DND-41 (cell line): ENCODE measurements at regions not wholly inside any gene's neighbourhood (a gene's known extent, or its start where the extent isn't known, plus 50 kb on each side); places are given as distances from the start of the nearest gene placed in this dataset.
"Not testable (repeated sequence)": the region's sequence is repeated elsewhere in the genome, so short reads cannot be mapped to it uniquely, and the experiment has no call there.

Experiments used
- ATAC-seq: fragments of 200-7000 bp; cut with Tn5 transposase; 3 replicates; pipeline ENCODE4 v1.9.1; 2021; ENCODE audit warnings: low read depth; ENCODE audit not compliant: insufficient read depth
- DNase-seq: peaks from one replicate; pipeline ENCODE4 v3.0.0-alpha.2; 2020
- H2AFZ ChIP-seq: 2 replicates; pipeline ENCODE4 v1.6.0; 2012; ENCODE audit warnings: low read depth, low read length
- H3K27ac ChIP-seq: 2 replicates; pipeline ENCODE4 v1.5.1; 2012; ENCODE audit warnings: low read length, inconsistent platforms
- H3K27me3 ChIP-seq: fragments of 200-600 bp; sonication (generic); 2 replicates; pipeline ENCODE4 v1.6.0; 2012; ENCODE audit warnings: low read length, mild to moderate bottlenecking, inconsistent platforms; ENCODE audit not compliant: insufficient read depth, poor library complexity
- H3K36me3 ChIP-seq: 2 replicates; pipeline ENCODE4 v1.5.1; 2012; ENCODE audit warnings: low read length, inconsistent platforms; ENCODE audit not compliant: insufficient read depth
- H3K4me1 ChIP-seq: 2 replicates; pipeline ENCODE4 v1.5.1; 2012; ENCODE audit warnings: mild to moderate bottlenecking, low read length; ENCODE audit not compliant: insufficient read depth
- H3K4me2 ChIP-seq: 2 replicates; pipeline ENCODE4 v1.6.0; 2012; ENCODE audit warnings: mild to moderate bottlenecking, moderate library complexity, low read length, inconsistent platforms; ENCODE audit not compliant: insufficient read depth
- H3K4me3 ChIP-seq, 2 experiments: fragments of 200-600 bp in 1 of 2; shearing (Covaris generic) in 1 of 2; 2 replicates each; pipeline ENCODE4 v1.5.1; 2012 to 2016; ENCODE audit warnings: inconsistent platforms in 2 of 2, low read length in 2 of 2, mild to moderate bottlenecking in 2 of 2, low read depth in 1 of 2, moderate library complexity in 1 of 2
- H3K79me2 ChIP-seq: 2 replicates; pipeline ENCODE4 v1.6.0; 2012; ENCODE audit warnings: low read length, inconsistent platforms; ENCODE audit not compliant: insufficient read depth
- H3K9ac ChIP-seq: 2 replicates; pipeline ENCODE4 v1.6.0; 2012; ENCODE audit warnings: low read depth, mild to moderate bottlenecking, inconsistent platforms, low read length, moderate library complexity
- H3K9me3 ChIP-seq: 2 replicates; pipeline ENCODE4 v1.5.1; 2012; ENCODE audit warnings: low read length, moderate library complexity, mild to moderate bottlenecking, inconsistent platforms; ENCODE audit not compliant: insufficient read depth, severe bottlenecking
- H4K20me1 ChIP-seq: 2 replicates; pipeline ENCODE4 v1.6.0; 2012; ENCODE audit warnings: low read length; ENCODE audit not compliant: insufficient read depth
- EZH2 ChIP-seq: IDR thresholded peaks from 3 replicates; pipeline ENCODE4 v1.6.1; 2012; ENCODE audit warnings: borderline replicate concordance, low read depth, mild to moderate bottlenecking, moderate library complexity, low read length, inconsistent platforms; ENCODE audit not compliant: severe bottlenecking
- TF ChIP-seq, protein P1 (sequence below): IDR thresholded peaks from 2 replicates; pipeline ENCODE4 v1.5.1; 2012; ENCODE audit warnings: borderline replicate concordance, low read length, moderate library complexity, mild to moderate bottlenecking; ENCODE audit not compliant: poor library complexity, severe bottlenecking; ENCODE audit errors: extremely low read depth

DNA sequence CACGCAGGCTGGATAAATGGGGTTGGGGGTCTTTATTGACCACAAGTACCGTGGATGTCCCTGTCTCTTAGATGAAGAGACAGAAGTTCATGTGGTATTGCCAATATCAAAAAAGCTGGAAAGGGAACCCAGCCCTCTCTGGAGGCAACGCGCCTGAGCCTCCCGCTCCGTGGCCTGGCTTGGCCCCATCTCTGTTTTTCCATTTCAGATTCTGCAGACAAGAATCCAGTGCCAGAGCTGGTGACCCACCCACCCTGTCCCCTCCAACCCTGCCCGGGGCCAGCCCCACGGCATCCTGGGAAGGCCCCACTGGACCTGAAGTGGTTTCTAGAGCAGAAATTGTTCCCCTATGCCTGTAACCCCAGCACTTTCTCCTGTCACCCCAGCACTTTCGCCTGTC lies 57.7 kb downstream of the PTPRS start:
- Histone ChIP-seq H3K9ac (no peak overlapping the region), H3K4me2 (no peak overlapping the region), H3K4me1 (no peaks in the 10 kb centered on the region), H3K4me3 (no peak overlapping the region), H3K79me2 (no peaks in the 10 kb centered on the region), H4K20me1 (peaks cover 3% of the 10 kb centered on the region), H3K27ac (no peak overlapping the region), H3K9me3 (no peaks in the 10 kb centered on the region), H3K27me3 (peaks cover 7% of the 10 kb centered on the region), H2AFZ (no peak overlapping the region), H3K36me3 (no peaks in the 10 kb centered on the region)
- TF ChIP-seq, protein P1, sequence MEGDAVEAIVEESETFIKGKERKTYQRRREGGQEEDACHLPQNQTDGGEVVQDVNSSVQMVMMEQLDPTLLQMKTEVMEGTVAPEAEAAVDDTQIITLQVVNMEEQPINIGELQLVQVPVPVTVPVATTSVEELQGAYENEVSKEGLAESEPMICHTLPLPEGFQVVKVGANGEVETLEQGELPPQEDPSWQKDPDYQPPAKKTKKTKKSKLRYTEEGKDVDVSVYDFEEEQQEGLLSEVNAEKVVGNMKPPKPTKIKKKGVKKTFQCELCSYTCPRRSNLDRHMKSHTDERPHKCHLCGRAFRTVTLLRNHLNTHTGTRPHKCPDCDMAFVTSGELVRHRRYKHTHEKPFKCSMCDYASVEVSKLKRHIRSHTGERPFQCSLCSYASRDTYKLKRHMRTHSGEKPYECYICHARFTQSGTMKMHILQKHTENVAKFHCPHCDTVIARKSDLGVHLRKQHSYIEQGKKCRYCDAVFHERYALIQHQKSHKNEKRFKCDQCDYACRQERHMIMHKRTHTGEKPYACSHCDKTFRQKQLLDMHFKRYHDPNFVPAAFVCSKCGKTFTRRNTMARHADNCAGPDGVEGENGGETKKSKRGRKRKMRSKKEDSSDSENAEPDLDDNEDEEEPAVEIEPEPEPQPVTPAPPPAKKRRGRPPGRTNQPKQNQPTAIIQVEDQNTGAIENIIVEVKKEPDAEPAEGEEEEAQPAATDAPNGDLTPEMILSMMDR = no peak
- no peak for TF ChIP-seq EZH2
- DNase-seq (no peak), ATAC-seq (no peak)

DNA sequence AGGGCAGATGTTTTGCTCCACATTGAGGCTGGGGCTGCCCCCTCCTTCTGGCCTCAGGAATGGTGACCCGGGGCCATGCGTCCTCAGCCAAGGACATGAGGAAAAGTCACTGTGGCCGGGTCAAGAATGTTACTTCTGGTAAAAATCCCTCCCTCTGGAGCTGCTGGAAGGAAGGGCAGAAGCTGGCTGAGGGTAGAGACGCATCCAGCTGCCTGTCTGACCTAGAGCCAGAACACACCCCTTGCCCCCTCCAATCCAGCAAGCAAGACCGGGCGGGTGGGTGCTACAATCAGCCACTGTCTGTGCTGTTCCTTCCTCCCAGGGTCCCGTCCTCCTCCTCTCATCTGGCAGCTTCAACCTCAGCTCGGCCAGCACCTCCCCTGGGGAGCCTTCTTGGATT lies 59.0 kb downstream of the PTPRS start:
- Histone ChIP-seq H4K20me1 (no peaks in the 10 kb centered on the region; the same call in 1 of the 2 replicates), H3K4me1 (no peaks in the 10 kb centered on the region), H3K9ac (no peak overlapping the region), H3K27ac (no peak overlapping the region), H3K4me3 (no peak overlapping the region), H3K4me2 (no peak overlapping the region), H3K9me3 (no peaks in the 10 kb centered on the region), H3K27me3 (peaks cover 7% of the 10 kb centered on the region), H3K36me3 (no peaks in the 10 kb centered on the region), H2AFZ (no peak overlapping the region), H3K79me2 (no peaks in the 10 kb centered on the region)
- DNase-seq = no peak
- no peak for ATAC-seq
- TF ChIP-seq, protein P1 = no peak
- no peak for TF ChIP-seq EZH2

DNA sequence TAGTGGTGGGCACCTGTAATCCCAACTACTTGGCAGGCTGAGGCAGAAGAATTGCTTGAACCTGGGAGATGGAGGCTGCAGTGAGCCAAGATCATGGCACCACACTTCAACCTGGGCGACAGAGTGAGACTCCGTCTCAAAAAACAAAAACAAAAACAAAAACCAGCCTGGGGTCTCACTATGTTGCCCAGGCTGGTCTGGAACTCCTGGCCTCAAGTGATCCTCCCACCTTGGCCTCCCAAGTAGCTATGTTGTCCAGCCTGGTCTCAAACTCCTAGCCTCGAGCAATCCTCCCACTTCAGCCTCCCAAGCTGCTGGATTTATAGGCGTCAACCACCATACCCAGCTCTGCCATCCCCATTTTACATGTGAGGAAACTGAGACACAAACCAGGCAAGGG lies 64.9 kb downstream of the PTPRS start:
- not testable (repeated sequence) for DNase-seq, H3K36me3 ChIP-seq, H3K79me2 ChIP-seq, ATAC-seq, H3K27ac ChIP-seq, H3K4me3 ChIP-seq, H3K9ac ChIP-seq, H3K27me3 ChIP-seq, H4K20me1 ChIP-seq, H3K4me2 ChIP-seq, H3K4me1 ChIP-seq, H2AFZ ChIP-seq, H3K9me3 ChIP-seq

DNA sequence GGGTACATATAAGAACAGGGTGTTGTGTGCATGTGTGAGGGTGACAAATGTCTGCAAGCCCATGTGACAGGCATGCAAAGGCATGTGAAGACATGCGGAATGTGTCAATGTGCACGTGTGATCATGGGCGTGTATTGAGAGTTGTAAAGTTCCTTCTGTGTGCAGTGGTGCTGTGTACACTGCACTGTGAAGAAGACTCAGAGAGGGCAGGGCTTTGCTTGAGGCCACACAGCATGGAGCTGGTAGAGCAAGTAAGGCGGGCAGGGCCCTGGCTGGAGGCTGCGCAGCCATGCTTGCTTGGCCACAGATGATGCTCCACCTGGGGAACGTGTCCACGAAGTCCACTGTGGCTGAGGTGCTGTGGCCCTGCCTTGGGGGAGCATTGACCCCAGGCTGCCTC lies 66.8 kb downstream of the PTPRS start:
- Histone ChIP-seq H3K79me2 (no peaks in the 10 kb centered on the region), H3K27me3 (no peaks in the 10 kb centered on the region)
- TF ChIP-seq EZH2 = no peak
- TF ChIP-seq, protein P1 = no peak

More for the DNA sequence above, 66.8 kb downstream of the PTPRS start:
- H3K27ac ChIP-seq = no peak overlapping the region
- no peaks in the 10 kb centered on the region for H3K9me3 ChIP-seq
- H4K20me1 ChIP-seq = 0 out of 2 replicates have a peak, but pooled peaks cover 3% of the 10 kb centered on the region
- DNase-seq (no peak), ATAC-seq (no peak)
- no peak overlapping the region for H3K4me3 ChIP-seq
- H3K36me3 ChIP-seq = no peaks in the 10 kb centered on the region
- no peak overlapping the region for H3K4me2 ChIP-seq
- H3K9ac ChIP-seq = no peak overlapping the region
- no peak overlapping the region for H2AFZ ChIP-seq
- no peaks in the 10 kb centered on the region for H3K4me1 ChIP-seq
